ENCODE measurements at regions not wholly inside any gene's neighbourhood (a gene's known extent, or its start where the extent isn't known, plus 50 kb on each side); places are given as distances from the start of the nearest gene placed in this dataset.
A peak's percentile ranks its signal among the peaks of the same experiment; 100 is the strongest.

- peak overlapping the region; percentile 30 to 60 (median 46) for H3K27ac ChIP-seq
- TF ChIP-seq POLR2AphosphoS5 (IDR thresholded peaks at IDR 0.05) (peak in 1 of 4 donors; percentile 36), POLR2A (IDR thresholded peaks at IDR 0.05) (no peak), EP300 (IDR thresholded peaks at IDR 0.05) (peak in 3 of 4 donors; percentile 25 to 80 (median 32)), CTCF (IDR thresholded peaks at IDR 0.05) (no peak)
- 41 to 65% methylated on average over 8 of the region's 8 CpGs for WGBS, 2 donors
- no peaks in the 10 kb centered on the region for H3K36me3 ChIP-seq
- H3K9me3 ChIP-seq = no peaks in the 10 kb centered on the region
- no peak for DNase-seq
- no peak overlapping the region for H3K4me3 ChIP-seq
- intact Hi-C loops (cut with DNase I) = no loop called here
- H3K27me3 ChIP-seq = no peaks in the 10 kb centered on the region
- peaks cover 0 to 17% (median 4%) of the 10 kb centered on the region in 4 donors for H3K4me1 ChIP-seq
Measured at GRCh38 chr7:25619963-25620799, 391.9 kb upstream of the NPVF start.

GRCh38 chr7:25621993-25622392 is 393.7 kb upstream of the NPVF start:
- no peak overlapping the region for H3K4me3 ChIP-seq
- no peak for TF ChIP-seq EP300 (IDR thresholded peaks at IDR 0.05)
- no peak for TF ChIP-seq CTCF (IDR thresholded peaks at IDR 0.05)
- no peak for TF ChIP-seq POLR2A (IDR thresholded peaks at IDR 0.05)
- no peak for TF ChIP-seq POLR2AphosphoS5 (IDR thresholded peaks at IDR 0.05)
- no peak for DNase-seq
- H3K9me3 ChIP-seq = no peaks in the 10 kb centered on the region
- no peak overlapping the region for H3K27ac ChIP-seq
- intact Hi-C loops (cut with DNase I) = no loop called here
- H3K4me1 ChIP-seq = peaks cover 0 to 7% (median 2%) of the 10 kb centered on the region in 4 donors
- no peaks in the 10 kb centered on the region for H3K27me3 ChIP-seq
- no peaks in the 10 kb centered on the region for H3K36me3 ChIP-seq
- 93 to 95% methylated on average over 2 of the region's 2 CpGs for WGBS, 2 donors

- intact Hi-C loops (cut with DNase I) = no loop called here
- Histone ChIP-seq H3K27me3 (no peaks in the 10 kb centered on the region), H3K4me3 (no peak overlapping the region), H3K9me3 (no peaks in the 10 kb centered on the region), H3K36me3 (no peaks in the 10 kb centered on the region), H3K27ac (no peak overlapping the region), H3K4me1 (peaks cover 0 to 6% (median 0%) of the 10 kb centered on the region in 4 donors)
- DNase-seq = no peak
- TF ChIP-seq POLR2AphosphoS5 (IDR thresholded peaks at IDR 0.05) (no peak), POLR2A (IDR thresholded peaks at IDR 0.05) (no peak), CTCF (IDR thresholded peaks at IDR 0.05) (no peak), EP300 (IDR thresholded peaks at IDR 0.05) (no peak)
- WGBS, 2 donors = 61 to 86% methylated on average over 3 of the region's 3 CpGs
Measured at GRCh38 chr7:25622695-25623094, 394.4 kb upstream of the NPVF start.

- H3K4me3 ChIP-seq = no peak overlapping the region
- DNase-seq = no peak
- WGBS, 2 donors = 89 to 91% methylated on average over 3 of the region's 3 CpGs
- H3K36me3 ChIP-seq = no peaks in the 10 kb centered on the region
- TF ChIP-seq POLR2A (IDR thresholded peaks at IDR 0.05) (no peak), POLR2AphosphoS5 (IDR thresholded peaks at IDR 0.05) (no peak), CTCF (IDR thresholded peaks at IDR 0.05) (no peak), EP300 (IDR thresholded peaks at IDR 0.05) (no peak)
- peaks cover 0 to 6% (median 0%) of the 10 kb centered on the region in 4 donors for H3K4me1 ChIP-seq
- no peaks in the 10 kb centered on the region for H3K27me3 ChIP-seq
- intact Hi-C loops (cut with DNase I) = no loop called here
- no peak overlapping the region for H3K27ac ChIP-seq
- no peaks in the 10 kb centered on the region for H3K9me3 ChIP-seq
Measured at GRCh38 chr7:25624051-25624450, 395.8 kb upstream of the NPVF start.

Data from sigmoid colon (tissue), 6 donors.